Activated naive CD4-positive, alpha-beta T cell treated with anti-CD3 and anti-CD28 coated beads, Interleukin-2, amount 50 U/mL, for 24 hours (primary cell): ENCODE measurements at regions not wholly inside any gene's neighbourhood (a gene's known extent, or its start where the extent isn't known, plus 50 kb on each side); places are given as distances from the start of the nearest gene placed in this dataset.
"Not testable (repeated sequence)": the region's sequence is repeated elsewhere in the genome, so short reads cannot be mapped to it uniquely, and the experiment has no call there.

Experiments used
- H3K27ac Mint-ChIP-seq: one replicate; pipeline ENCODE4 v1.8.0; 2021; ENCODE audit warnings: mild to moderate bottlenecking, mixed read lengths
- H3K27me3 Mint-ChIP-seq: one replicate; pipeline ENCODE4 v1.8.0; 2021; ENCODE audit warnings: mixed read lengths
- H3K36me3 Mint-ChIP-seq: one replicate; pipeline ENCODE4 v1.8.0; 2021; ENCODE audit warnings: mixed read lengths
- H3K4me1 Mint-ChIP-seq: one replicate; pipeline ENCODE4 v1.8.0; 2021; ENCODE audit warnings: mixed read lengths
- H3K4me3 Mint-ChIP-seq: one replicate; pipeline ENCODE4 v1.8.0; 2021; ENCODE audit warnings: mild to moderate bottlenecking, mixed read lengths
- H3K9me3 Mint-ChIP-seq: one replicate; pipeline ENCODE4 v1.8.0; 2021; ENCODE audit warnings: mixed read lengths

DNA sequence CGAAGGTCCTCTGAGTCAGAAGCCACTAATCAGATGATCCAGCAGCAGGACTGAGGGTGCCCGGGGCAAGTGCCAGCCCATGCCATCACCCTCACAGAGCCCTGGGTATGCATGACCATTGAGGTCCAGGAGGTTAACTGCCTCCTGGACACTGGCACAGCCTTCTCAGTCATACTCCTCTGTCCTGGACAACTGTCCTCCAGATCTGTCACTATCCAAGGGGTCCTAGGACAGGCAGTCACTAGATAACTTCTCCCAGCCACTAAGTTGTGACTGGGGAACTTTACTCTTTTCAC, 358.5 kb downstream of the ZNF674 start:
- peaks cover 11% of the 10 kb centered on the region for H3K4me1 Mint-ChIP-seq
- not testable (repeated sequence) for H3K9me3 Mint-ChIP-seq, H3K4me3 Mint-ChIP-seq, H3K27me3 Mint-ChIP-seq, H3K27ac Mint-ChIP-seq, H3K36me3 Mint-ChIP-seq

DNA sequence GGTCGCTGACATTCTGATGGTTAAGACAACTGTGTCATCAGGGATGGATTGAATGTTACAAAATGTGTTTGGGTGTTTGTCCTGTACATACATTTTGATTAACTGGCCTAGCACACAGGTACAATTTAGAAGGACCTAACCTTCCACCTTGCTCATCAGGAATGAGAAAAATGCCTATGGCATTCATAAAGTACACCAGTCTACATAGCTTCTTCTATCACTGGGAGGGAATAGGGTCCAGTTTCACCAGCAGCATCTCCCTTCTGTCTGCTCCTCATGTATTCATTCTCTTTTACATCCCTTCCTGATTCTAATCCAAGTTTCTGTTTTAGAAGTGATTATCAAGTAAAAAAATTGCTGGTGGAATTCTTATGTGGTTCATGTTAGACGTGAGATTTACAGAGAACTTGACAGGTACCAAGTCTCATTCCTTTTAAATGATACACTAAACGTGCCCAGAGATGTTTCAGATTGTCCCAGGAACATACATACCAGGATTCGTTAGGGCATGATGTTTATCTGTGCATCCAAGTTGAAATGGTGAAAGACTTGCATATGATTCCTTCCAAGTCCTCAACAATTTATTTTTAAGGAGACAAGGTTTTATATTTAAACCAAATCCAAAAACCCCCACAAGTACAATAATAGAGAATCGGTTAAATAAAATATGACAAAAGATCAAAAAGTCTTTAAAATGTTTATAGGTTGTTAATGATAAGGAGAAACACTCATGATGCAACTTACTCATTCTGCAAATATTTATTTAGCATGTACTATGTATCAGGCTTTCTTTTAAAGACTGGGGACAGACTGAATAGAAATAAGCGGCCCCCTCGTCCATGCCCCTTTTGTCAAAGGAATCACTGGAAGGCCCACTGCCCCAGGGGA, 359.1 kb downstream of the ZNF674 start:
- Mint-ChIP-seq H3K27ac (no peak overlapping the region), H3K4me3 (no peak overlapping the region), H3K4me1 (peaks cover 11% of the 10 kb centered on the region), H3K9me3 (no peaks in the 10 kb centered on the region), H3K27me3 (no peaks in the 10 kb centered on the region), H3K36me3 (no peaks in the 10 kb centered on the region)

DNA sequence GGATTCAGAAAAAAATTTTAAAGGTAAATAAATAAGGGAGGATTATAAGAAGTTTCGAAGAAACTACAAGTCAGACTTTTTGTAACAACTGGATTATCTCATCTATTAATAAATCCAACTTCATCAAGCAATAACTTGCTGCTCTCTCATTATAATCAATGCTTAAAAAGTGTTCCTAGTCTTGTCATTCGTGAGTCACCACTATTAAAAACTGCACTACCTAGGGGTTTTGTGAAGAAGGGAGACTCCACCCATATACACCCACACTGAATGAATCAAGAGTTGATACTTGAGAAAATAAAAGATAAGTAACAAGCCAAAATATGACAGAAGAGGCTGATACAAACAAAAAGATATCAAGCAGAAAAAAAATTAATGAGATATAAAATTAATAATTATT, 360.5 kb downstream of the ZNF674 start:
- Mint-ChIP-seq H3K36me3 (no peaks in the 10 kb centered on the region), H3K27me3 (no peaks in the 10 kb centered on the region), H3K4me3 (no peak overlapping the region), H3K9me3 (no peaks in the 10 kb centered on the region), H3K4me1 (peaks cover 11% of the 10 kb centered on the region), H3K27ac (no peak overlapping the region)

DNA sequence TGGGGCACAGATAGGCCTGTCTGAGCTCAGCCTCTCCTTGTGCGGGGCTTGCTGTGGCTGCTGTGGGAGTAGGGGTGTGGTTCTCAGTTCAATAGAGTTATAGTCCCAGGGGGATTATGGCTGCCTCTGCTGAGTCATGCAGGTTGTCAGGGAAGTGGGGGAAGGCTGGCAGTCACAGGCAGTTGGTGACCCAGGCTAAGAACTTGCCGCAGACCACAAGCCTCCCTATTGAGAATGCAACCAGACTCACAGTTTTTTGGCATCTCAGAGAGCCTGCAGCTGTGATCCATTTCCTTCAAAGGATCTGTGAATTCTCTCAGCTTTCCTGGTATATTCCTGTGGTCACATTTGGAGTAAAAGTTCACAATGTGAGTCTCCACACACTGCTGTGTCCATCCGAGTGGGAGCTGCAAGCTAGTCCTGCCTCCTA, 364.9 kb downstream of the ZNF674 start:
- Mint-ChIP-seq H3K27ac (no peak overlapping the region), H3K4me3 (no peak overlapping the region), H3K4me1 (peaks cover 10% of the 10 kb centered on the region), H3K9me3 (no peaks in the 10 kb centered on the region), H3K27me3 (no peaks in the 10 kb centered on the region), H3K36me3 (no peaks in the 10 kb centered on the region)

DNA sequence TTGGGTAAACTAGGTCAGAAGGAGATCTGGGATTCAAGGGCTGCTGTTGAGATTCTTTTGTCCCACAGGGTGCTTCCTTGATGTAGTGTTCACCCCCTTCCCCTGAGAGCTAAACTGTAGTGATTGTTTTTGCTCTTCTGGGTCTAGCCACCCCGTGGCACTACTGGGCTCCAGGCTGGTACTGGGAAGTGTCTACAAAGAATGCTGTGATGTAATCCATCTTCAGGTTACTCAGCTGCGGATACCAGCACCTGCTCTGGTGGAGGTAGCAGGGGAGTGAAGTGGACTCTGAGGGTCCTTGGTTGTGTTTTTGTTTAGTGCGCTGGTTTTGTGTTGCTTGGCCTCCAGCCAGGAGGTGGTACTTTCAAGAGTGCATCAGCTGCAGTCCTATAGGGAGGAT, 365.5 kb downstream of the ZNF674 start:
- peaks cover 4% of the 10 kb centered on the region for H3K4me1 Mint-ChIP-seq

DNA sequence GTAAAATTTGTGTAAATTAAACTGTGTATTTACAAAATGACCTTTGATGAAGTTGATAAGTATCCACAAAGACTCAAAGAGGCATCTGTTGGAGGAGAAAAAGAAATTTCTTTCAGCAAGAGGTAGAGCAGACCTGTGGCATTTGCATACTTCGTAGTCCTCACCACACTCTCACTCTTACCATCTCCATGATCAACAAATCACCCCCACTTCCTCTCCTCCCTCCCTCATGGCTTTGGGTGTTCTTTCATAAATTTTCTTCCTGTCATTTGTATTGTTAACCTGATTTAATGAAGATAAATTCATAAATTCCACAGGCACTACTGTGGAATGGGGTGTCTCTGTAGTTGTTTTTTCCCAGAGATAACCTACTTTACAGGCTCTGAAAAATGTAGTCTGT, 366.5 kb downstream of the ZNF674 start:
- no peak overlapping the region for H3K27ac Mint-ChIP-seq

More for the DNA sequence above, 365.5 kb downstream of the ZNF674 start:
- H3K27ac Mint-ChIP-seq: no peak overlapping the region
- no peak overlapping the region for H3K4me3 Mint-ChIP-seq
- no peaks in the 10 kb centered on the region for H3K27me3 Mint-ChIP-seq
- H3K9me3 Mint-ChIP-seq: no peaks in the 10 kb centered on the region
- no peaks in the 10 kb centered on the region for H3K36me3 Mint-ChIP-seq

DNA sequence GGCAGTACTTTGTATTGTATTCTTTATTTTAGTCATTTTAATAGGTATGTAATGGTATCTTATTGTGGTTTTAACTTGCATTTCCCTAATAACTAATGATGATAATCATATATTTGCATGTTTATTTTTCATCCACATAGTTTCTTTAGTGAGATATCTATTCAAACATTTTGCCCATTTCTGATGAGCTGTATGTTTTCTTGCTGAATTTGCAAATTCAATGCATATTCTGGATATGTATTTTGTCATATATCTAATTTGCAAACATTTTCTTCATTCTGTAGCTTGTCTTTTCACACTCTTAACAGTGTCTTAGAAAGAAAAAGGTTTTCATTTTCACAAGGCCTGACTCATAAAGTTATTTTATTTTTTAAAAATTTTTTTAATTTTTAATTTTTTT, 372.1 kb downstream of the ZNF674 start:
- Mint-ChIP-seq H3K4me3 (no peak overlapping the region), H3K9me3 (no peaks in the 10 kb centered on the region)

More for the DNA sequence above, 366.5 kb downstream of the ZNF674 start:
- no peaks in the 10 kb centered on the region for H3K4me1 Mint-ChIP-seq
- no peaks in the 10 kb centered on the region for H3K9me3 Mint-ChIP-seq
- H3K4me3 Mint-ChIP-seq: no peak overlapping the region
- no peaks in the 10 kb centered on the region for H3K36me3 Mint-ChIP-seq
- no peaks in the 10 kb centered on the region for H3K27me3 Mint-ChIP-seq

DNA sequence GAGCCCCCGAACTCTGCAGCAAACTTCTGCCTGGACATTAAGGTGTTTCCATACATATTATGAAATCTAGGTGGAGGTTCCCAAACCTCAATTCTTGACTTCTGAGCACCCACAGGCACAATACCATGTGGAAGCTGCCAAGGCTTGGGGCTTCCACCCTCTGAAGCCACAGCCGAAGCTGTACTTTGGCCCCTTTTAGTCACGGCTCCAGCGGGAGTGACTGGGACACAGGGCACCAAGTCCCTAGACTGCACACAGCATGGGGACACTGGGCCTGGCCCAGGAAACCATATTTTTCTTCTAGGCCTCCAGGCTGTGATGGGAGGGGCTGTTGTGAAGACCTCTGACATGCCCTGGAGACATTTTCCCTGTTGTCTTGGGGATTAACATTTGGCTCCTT, 373.8 kb downstream of the ZNF674 start:
- H3K4me1 Mint-ChIP-seq, H3K9me3 Mint-ChIP-seq: not testable (repeated sequence)

More for the DNA sequence above, 372.1 kb downstream of the ZNF674 start:
- no peak overlapping the region for H3K27ac Mint-ChIP-seq
- no peaks in the 10 kb centered on the region for H3K27me3 Mint-ChIP-seq
- no peaks in the 10 kb centered on the region for H3K36me3 Mint-ChIP-seq
- H3K4me1 Mint-ChIP-seq: peaks cover 4% of the 10 kb centered on the region

DNA sequence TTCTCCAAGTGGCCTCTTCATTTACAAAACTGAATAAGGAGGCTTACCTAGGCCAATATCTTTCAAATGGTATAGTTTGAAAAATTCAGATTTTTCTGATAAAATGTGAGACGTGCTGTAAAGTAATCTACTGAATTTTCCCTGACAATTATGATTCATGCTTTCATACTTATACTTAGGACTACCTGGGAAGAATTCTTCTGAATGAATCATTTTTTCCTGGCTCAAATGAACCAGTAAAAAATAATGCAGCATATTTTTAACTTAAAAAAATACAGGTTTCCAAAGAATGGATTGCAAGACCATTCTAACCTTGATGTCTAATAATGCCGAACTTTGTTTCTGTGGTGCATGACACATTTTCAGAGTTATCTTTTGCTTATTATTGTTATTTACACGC, 375.4 kb downstream of the ZNF674 start:
- Mint-ChIP-seq H3K27ac (no peak overlapping the region), H3K9me3 (no peaks in the 10 kb centered on the region), H3K4me3 (no peak overlapping the region), H3K4me1 (peaks cover 4% of the 10 kb centered on the region), H3K36me3 (no peaks in the 10 kb centered on the region), H3K27me3 (no peaks in the 10 kb centered on the region)

More for the DNA sequence above, 373.8 kb downstream of the ZNF674 start:
- H3K4me3 Mint-ChIP-seq, H3K27ac Mint-ChIP-seq, H3K36me3 Mint-ChIP-seq, H3K27me3 Mint-ChIP-seq: not testable (repeated sequence)

DNA sequence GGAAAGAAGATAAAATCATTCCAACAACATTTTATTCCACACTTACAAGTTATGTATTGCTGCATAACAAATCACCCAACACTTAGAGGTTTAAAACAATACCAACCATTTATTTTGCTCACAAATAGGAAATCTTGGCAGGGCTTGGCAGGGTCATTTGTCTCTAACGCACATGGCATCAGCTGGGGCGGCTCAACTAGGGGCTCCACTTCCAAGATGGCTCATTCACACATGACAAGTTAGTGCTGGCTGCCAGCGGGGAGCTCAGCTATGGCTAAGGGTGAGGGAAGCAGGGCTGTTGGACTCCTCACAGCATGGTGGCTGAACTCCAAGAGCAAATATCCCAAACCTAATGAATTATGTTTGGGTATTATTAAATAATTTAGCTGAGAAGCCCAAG, 377.0 kb downstream of the ZNF674 start:
- peaks cover 4% of the 10 kb centered on the region for H3K4me1 Mint-ChIP-seq
- H3K27me3 Mint-ChIP-seq: no peaks in the 10 kb centered on the region
- H3K36me3 Mint-ChIP-seq: no peaks in the 10 kb centered on the region
- no peak overlapping the region for H3K4me3 Mint-ChIP-seq
- no peak overlapping the region for H3K27ac Mint-ChIP-seq
- H3K9me3 Mint-ChIP-seq: no peaks in the 10 kb centered on the region

DNA sequence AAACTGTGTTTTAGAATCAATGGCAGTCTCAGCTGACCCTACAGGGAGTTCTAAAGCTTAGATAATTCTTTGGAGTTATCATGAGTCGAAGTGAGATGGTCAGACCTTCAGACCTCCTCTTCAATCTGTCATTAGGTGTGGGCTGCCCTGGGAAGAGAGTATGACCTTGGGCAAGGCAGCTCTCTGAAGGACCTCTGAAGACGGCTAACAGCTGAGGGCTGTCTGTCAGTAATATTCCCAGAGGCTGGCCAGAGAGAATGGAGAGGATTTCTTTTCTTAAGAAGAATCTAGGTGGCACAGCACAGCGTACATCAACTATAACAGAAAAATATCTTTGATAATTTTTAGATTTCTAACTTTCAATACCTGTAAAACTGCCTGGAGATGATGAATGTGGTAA, 379.4 kb downstream of the ZNF674 start:
- no peaks in the 10 kb centered on the region for H3K36me3 Mint-ChIP-seq
- H3K4me3 Mint-ChIP-seq: no peak overlapping the region
- H3K4me1 Mint-ChIP-seq: peaks cover 4% of the 10 kb centered on the region
- no peaks in the 10 kb centered on the region for H3K9me3 Mint-ChIP-seq
- no peak overlapping the region for H3K27ac Mint-ChIP-seq
- no peaks in the 10 kb centered on the region for H3K27me3 Mint-ChIP-seq

DNA sequence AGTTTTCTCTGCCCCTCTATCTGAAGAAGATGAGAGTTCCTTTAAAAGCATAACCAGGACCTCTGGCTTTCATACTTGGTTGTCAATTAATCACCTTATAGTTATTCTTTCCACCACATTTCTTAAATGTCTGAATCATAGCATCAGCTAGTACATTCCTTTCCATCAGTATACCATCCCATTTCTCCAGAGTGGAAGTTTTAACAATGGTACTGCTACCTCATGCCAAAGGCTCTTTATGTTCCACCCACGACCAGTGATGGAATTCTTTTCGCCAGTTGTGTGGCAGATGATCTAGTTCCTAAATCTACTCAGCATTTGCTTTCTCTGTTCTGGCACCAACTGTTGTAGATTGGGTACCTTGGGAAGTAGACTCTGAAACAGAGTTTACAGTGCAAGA, 379.8 kb downstream of the ZNF674 start:
- H3K36me3 Mint-ChIP-seq: no peaks in the 10 kb centered on the region
- no peak overlapping the region for H3K4me3 Mint-ChIP-seq
- H3K4me1 Mint-ChIP-seq: peaks cover 3% of the 10 kb centered on the region
- H3K27me3 Mint-ChIP-seq: no peaks in the 10 kb centered on the region
- no peak overlapping the region for H3K27ac Mint-ChIP-seq
- H3K9me3 Mint-ChIP-seq: no peaks in the 10 kb centered on the region

DNA sequence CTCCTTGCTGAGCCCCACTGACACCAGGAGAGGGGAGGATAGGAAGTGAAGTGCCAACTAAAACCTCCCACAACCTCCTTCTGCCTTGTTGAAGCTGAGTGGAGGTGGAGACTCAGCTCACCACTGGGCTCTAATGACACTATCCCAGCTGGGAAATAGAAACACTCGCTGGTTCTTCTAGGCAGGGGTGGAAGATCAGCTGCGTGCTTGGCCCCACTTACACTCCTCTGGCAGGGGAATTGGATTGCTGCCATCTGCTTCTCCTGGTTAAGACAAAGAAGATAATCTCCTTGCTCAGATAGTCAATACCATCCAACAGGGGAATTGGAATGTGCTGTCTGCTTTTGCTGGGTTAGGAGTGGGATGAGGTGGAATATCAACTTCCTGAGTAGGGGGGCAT, 392.5 kb downstream of the ZNF674 start:
- H3K4me1 Mint-ChIP-seq: no peaks in the 10 kb centered on the region
- no peaks in the 10 kb centered on the region for H3K27me3 Mint-ChIP-seq
- H3K27ac Mint-ChIP-seq: no peak overlapping the region
- no peaks in the 10 kb centered on the region for H3K36me3 Mint-ChIP-seq
- no peak overlapping the region for H3K4me3 Mint-ChIP-seq
- no peaks in the 10 kb centered on the region for H3K9me3 Mint-ChIP-seq

DNA sequence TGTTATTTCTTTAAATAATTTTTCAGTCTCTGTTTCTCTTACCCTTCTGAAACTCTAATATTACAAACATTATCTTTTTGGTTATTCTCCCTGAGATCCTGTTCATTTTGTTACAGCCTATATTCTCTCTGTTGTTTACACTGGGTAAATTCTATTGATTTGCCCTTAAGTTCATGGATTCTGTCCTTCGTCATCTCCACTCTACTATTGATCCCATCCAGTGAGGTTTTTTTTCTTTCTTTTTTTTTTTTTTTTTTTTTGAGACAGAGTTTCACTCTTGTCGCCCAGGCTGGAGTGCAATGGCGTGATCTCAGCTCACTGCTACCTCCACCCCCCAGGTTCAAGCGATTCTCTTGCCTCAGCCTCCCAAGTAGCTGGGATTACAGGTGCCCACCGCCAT, 393.9 kb downstream of the ZNF674 start:
- H3K36me3 Mint-ChIP-seq, H3K9me3 Mint-ChIP-seq, H3K27ac Mint-ChIP-seq, H3K4me3 Mint-ChIP-seq, H3K27me3 Mint-ChIP-seq, H3K4me1 Mint-ChIP-seq: not testable (repeated sequence)

DNA sequence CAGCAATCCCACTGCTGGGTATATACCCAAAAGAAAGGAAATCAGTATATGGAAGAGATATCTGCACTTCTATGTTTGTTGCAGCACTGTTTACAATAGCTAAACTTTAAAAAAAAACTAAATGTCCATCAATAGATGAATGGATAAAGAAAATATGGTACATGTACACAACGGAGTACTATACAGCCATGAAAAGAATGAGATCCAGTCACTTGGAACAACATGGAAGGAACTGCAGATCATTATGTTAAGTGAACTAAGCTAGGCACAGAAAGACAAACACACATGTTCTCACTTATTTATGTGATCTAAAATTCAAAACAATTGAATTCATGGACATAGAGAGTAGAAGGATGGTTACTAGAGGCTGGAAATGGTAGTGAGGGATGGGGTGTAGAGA, 400.7 kb downstream of the ZNF674 start:
- Mint-ChIP-seq H3K36me3 (no peaks in the 10 kb centered on the region), H3K4me1 (peaks cover 6% of the 10 kb centered on the region), H3K9me3 (peaks cover 4% of the 10 kb centered on the region), H3K4me3 (no peak overlapping the region), H3K27ac (no peak overlapping the region), H3K27me3 (no peaks in the 10 kb centered on the region)

DNA sequence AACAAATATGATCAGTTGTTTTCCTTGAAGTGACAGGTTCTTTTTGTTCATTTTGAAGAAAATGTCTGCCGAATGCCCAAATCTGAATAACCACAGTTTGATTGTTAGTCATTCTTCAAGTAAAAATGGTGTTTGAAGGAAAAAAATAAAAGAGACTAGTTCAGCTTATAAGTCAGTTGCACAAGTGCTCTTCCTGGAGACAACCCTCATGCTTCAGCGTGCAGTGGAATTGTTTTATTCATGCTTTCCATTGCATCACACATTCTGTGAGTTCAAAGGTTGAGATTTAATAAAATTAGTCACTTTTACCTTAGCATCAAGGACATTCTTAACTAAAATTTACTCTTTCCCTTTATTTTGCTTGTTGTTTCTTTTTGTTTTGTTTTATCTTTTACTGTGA, 404.9 kb downstream of the ZNF674 start:
- Mint-ChIP-seq H3K4me1 (peaks cover 14% of the 10 kb centered on the region), H3K4me3 (peak overlapping the region; percentile 39), H3K27me3 (no peaks in the 10 kb centered on the region), H3K36me3 (no peaks in the 10 kb centered on the region), H3K9me3 (peaks cover 4% of the 10 kb centered on the region), H3K27ac (peak overlapping the region; percentile 90)

DNA sequence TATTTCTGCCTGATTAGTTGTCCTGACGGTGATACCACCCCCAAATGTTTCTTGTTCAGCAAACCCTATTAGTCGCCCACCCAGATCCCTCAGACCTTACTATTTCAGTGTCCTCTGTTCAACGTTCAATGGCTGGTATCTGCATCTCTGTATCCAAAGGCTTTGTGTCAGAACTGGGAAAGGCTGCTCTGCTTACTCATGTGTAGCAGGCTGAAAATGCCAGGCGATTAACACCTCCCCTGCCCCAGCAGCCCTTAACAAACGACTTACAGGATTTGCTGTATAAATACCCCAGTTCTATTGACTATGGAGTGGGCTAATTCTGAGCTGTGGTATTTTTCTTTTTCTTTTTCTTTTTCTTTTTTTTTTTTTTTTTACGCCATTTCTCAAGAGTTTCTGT, 415.0 kb downstream of the ZNF674 start:
- no peak overlapping the region for H3K4me3 Mint-ChIP-seq
- H3K9me3 Mint-ChIP-seq: no peaks in the 10 kb centered on the region
- no peak overlapping the region for H3K27ac Mint-ChIP-seq
- peaks cover 7% of the 10 kb centered on the region for H3K4me1 Mint-ChIP-seq
- no peaks in the 10 kb centered on the region for H3K36me3 Mint-ChIP-seq
- no peaks in the 10 kb centered on the region for H3K27me3 Mint-ChIP-seq
